HUES6 (cell line): ENCODE measurements at regions not wholly inside any gene's neighbourhood (a gene's known extent, or its start where the extent isn't known, plus 50 kb on each side); places are given as distances from the start of the nearest gene placed in this dataset.
"Not testable (repeated sequence)": the region's sequence is repeated elsewhere in the genome, so short reads cannot be mapped to it uniquely, and the experiment has no call there.

Source experiments
- H3K27ac ChIP-seq: 2 replicates; pipeline ENCODE4 v1.7.0; 2013; ENCODE audit warnings: low read depth, mild to moderate bottlenecking, low read length, inconsistent platforms
- H3K27me3 ChIP-seq: 2 replicates; pipeline ENCODE4 v1.6.1; 2013; ENCODE audit warnings: low read length; ENCODE audit not compliant: control insufficient read depth, insufficient read depth
- H3K36me3 ChIP-seq: 2 replicates; pipeline ENCODE4 v1.6.1; 2013; ENCODE audit warnings: low read length; ENCODE audit not compliant: control insufficient read depth, insufficient read depth
- H3K4me1 ChIP-seq: 2 replicates; pipeline ENCODE4 v1.6.1; 2013; ENCODE audit warnings: low read length; ENCODE audit not compliant: control insufficient read depth, insufficient read depth
- H3K4me3 ChIP-seq: 2 replicates; pipeline ENCODE4 v1.5.1; 2013; ENCODE audit warnings: low read depth, low read length
- H3K9ac ChIP-seq: one replicate; pipeline ENCODE4 v1.6.1; 2013; ENCODE audit warnings: mild to moderate bottlenecking, low read length
- H3K9me3 ChIP-seq: 2 replicates; pipeline ENCODE4 v1.6.1; 2013; ENCODE audit warnings: low read depth, low read length; ENCODE audit not compliant: control insufficient read depth, insufficient read depth

DNA sequence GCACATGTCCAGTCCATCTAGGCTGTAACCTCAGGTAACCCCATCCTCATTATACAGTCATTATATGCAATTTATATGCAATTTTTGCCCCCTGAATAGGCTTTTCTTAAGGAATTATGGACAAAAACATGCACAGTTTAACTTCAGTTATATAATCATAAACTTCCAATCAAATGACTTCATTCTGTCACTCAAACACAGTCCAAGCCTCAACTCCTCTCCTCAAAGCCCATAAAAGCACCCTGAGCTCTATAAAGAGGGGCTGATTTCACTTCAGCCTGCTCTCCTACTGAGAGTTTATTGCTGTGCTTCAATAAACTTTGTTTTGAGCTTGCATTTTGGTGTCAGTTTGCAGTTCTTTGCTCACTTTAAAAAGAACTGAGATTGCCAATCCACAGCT, 1805.5 kb downstream of the BRINP3 start:
- H3K9me3 ChIP-seq = no peaks in the 10 kb centered on the region
- no peak overlapping the region for H3K27ac ChIP-seq
- peaks cover 10% of the 10 kb centered on the region; the same call in 1 of the 2 replicates for H3K4me1 ChIP-seq
- H3K36me3 ChIP-seq = no peaks in the 10 kb centered on the region
- no peak overlapping the region for H3K4me3 ChIP-seq
- H3K9ac ChIP-seq = no peak overlapping the region
- H3K27me3 ChIP-seq = no peaks in the 10 kb centered on the region

DNA sequence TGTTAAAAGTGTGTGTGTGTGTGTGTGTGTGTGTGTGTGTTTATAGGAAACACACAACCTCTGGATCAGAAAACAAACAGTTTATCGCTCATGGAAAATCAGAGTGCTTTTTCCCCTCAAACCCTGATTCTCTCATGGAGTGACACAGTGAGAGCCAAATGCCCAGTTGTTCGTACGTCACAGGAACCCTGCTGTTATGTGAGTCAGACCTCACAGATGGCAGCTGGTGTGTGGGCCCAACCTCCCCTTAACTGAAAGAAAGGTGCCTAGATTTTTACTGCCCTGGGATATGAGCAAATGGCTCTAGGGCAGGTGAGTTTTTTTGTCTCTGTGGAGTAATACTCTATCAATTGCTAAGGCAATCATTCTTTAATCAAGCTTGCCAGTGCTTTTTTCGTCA, 1788.1 kb downstream of the BRINP3 start:
- no peaks in the 10 kb centered on the region for H3K9me3 ChIP-seq
- no peaks in the 10 kb centered on the region for H3K27me3 ChIP-seq
- no peak overlapping the region for H3K9ac ChIP-seq
- H3K4me3 ChIP-seq = no peak overlapping the region
- H3K4me1 ChIP-seq = peaks cover 6% of the 10 kb centered on the region; the same call in 1 of the 2 replicates
- peak overlapping the region; percentile 18; the same call in 1 of the 2 replicates for H3K27ac ChIP-seq
- H3K36me3 ChIP-seq = no peaks in the 10 kb centered on the region

GRCh38 chr1:188700116-188700515, 1777.5 kb downstream of the BRINP3 start:
- no peak overlapping the region for H3K4me3 ChIP-seq
- no peak overlapping the region for H3K27ac ChIP-seq
- no peaks in the 10 kb centered on the region for H3K9me3 ChIP-seq
- H3K4me1 ChIP-seq = 0 out of 2 replicates have a peak, but pooled peaks cover 8% of the 10 kb centered on the region
- H3K36me3 ChIP-seq = no peaks in the 10 kb centered on the region
- H3K9ac ChIP-seq = no peak overlapping the region
- no peaks in the 10 kb centered on the region for H3K27me3 ChIP-seq

GRCh38 chr1:188706742-188707141, 1770.9 kb downstream of the BRINP3 start:
- H3K4me3 ChIP-seq = no peak overlapping the region
- no peak overlapping the region for H3K27ac ChIP-seq
- H3K27me3 ChIP-seq = no peaks in the 10 kb centered on the region
- 0 out of 2 replicates have a peak, but pooled peaks cover 7% of the 10 kb centered on the region for H3K4me1 ChIP-seq
- no peaks in the 10 kb centered on the region for H3K9me3 ChIP-seq
- H3K9ac ChIP-seq = no peak overlapping the region
- no peaks in the 10 kb centered on the region for H3K36me3 ChIP-seq

GRCh38 chr1:188708795-188709535, 1768.7 kb downstream of the BRINP3 start:
- H3K4me3 ChIP-seq = no peak overlapping the region
- no peaks in the 10 kb centered on the region for H3K4me1 ChIP-seq
- H3K36me3 ChIP-seq = no peaks in the 10 kb centered on the region
- H3K9me3 ChIP-seq = no peaks in the 10 kb centered on the region
- no peaks in the 10 kb centered on the region for H3K27me3 ChIP-seq
- H3K9ac ChIP-seq = no peak overlapping the region
- H3K27ac ChIP-seq = no peak overlapping the region

- H3K27me3 ChIP-seq = no peaks in the 10 kb centered on the region
Measured at GRCh38 chr1:188715566-188715965, 1762.1 kb downstream of the BRINP3 start.

GRCh38 chr1:188719735-188720134, 1757.9 kb downstream of the BRINP3 start:
- H3K36me3 ChIP-seq = no peaks in the 10 kb centered on the region
- no peak overlapping the region for H3K9ac ChIP-seq
- H3K4me3 ChIP-seq = no peak overlapping the region
- no peak overlapping the region for H3K27ac ChIP-seq
- H3K27me3 ChIP-seq = no peaks in the 10 kb centered on the region
- no peaks in the 10 kb centered on the region for H3K4me1 ChIP-seq
- no peaks in the 10 kb centered on the region for H3K9me3 ChIP-seq

More at GRCh38 chr1:188715566-188715965, 1762.1 kb downstream of the BRINP3 start:
- no peak overlapping the region for H3K9ac ChIP-seq
- H3K4me1 ChIP-seq = no peaks in the 10 kb centered on the region
- no peaks in the 10 kb centered on the region for H3K36me3 ChIP-seq
- H3K4me3 ChIP-seq = no peak overlapping the region
- H3K27ac ChIP-seq = no peak overlapping the region
- H3K9me3 ChIP-seq = no peaks in the 10 kb centered on the region

DNA sequence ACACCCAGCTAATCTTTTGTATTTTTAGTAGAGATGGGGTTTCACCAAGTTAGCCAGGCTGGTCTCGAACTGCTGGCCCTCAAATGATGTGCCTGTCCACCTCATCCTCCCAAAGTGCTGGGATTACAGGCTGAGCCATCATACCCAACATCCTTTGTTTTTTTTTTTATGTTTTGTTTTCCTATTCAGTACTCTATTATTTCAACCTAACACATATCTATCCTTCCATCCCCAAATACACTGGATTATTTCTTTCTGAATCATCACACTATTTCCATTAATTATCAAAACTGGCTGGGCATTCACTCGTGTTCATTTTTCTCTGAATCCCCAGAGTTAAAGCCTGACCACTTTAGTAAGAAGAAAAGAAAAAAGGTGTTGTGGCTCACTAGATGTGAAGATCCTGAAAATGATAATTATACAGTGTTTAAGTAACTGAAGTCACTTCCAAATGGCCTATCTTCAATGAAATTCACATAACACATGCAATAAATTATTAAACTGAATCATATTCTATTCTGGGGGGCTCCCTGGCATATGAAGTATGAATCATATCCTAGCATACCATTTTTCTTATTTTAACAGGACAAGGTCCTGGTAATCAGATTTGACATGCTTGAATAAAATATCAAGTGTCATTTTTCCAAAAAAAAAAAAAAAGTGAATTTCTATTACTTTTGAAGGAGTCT, 1754.2 kb downstream of the BRINP3 start:
- no peaks in the 10 kb centered on the region for H3K9me3 ChIP-seq
- H3K27ac ChIP-seq = no peak overlapping the region
- H3K36me3 ChIP-seq = no peaks in the 10 kb centered on the region
- no peaks in the 10 kb centered on the region for H3K4me1 ChIP-seq
- H3K27me3 ChIP-seq = no peaks in the 10 kb centered on the region
- no peak overlapping the region for H3K4me3 ChIP-seq
- no peak overlapping the region for H3K9ac ChIP-seq

DNA sequence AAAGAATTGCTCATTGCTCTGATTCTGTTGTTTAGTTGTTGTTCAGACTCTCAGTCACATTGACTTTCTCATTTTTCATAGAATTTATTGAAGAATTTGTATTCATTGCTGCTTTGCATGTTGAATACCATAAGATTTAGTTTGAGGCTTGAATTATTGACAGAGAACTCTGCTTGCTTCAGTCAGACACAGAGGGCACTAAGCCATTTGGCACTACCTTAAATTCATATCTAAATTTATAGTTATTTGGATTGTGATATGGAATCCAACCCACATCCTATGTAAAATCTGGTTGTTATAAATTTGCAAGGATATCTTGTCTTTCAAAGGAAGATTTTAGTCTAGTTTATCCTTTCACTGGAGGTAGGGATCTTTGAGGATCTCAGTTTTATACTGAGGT, 1748.6 kb downstream of the BRINP3 start:
- Histone ChIP-seq H3K9ac (no peak overlapping the region), H3K27ac (no peak overlapping the region), H3K9me3 (no peaks in the 10 kb centered on the region), H3K4me3 (no peak overlapping the region), H3K4me1 (no peaks in the 10 kb centered on the region), H3K27me3 (no peaks in the 10 kb centered on the region), H3K36me3 (no peaks in the 10 kb centered on the region)

- H3K27me3 ChIP-seq = no peaks in the 10 kb centered on the region
- H3K4me1 ChIP-seq = no peaks in the 10 kb centered on the region
- H3K36me3 ChIP-seq = no peaks in the 10 kb centered on the region
- H3K27ac ChIP-seq = no peak overlapping the region
- H3K9ac ChIP-seq = no peak overlapping the region
- no peak overlapping the region for H3K4me3 ChIP-seq
- H3K9me3 ChIP-seq = no peaks in the 10 kb centered on the region
Measured at GRCh38 chr1:188735567-188735966, 1742.1 kb downstream of the BRINP3 start.

GRCh38 chr1:188749275-188749674, 1728.4 kb downstream of the BRINP3 start:
- not testable (repeated sequence) for H3K9ac ChIP-seq, H3K27ac ChIP-seq, H3K4me1 ChIP-seq, H3K4me3 ChIP-seq, H3K27me3 ChIP-seq, H3K36me3 ChIP-seq
- H3K9me3 ChIP-seq = peaks cover 42% of the 10 kb centered on the region
